ENCODE measurements at regions not wholly inside any gene's neighbourhood (a gene's known extent, or its start where the extent isn't known, plus 50 kb on each side); places are given as distances from the start of the nearest gene placed in this dataset.

GRCh38 chr3:38980938-38981337 lies 70.8 kb downstream of the SCN11A start:
- peaks cover 3 to 10% (median 6%) of the 10 kb centered on the region in 3 donors for H3K27me3 Mint-ChIP-seq (ENCODE audit: low read depth in 3 of 3)
- no CpG with 5 or more reads among the region's 2 CpGs for WGBS (ENCODE audit: insufficient coverage)

GRCh38 chr3:38978729-38979128 lies 73.0 kb downstream of the SCN11A start:
- Histone ChIP-seq H2AFZ (ENCODE audit: insufficient read depth, low read depth, low read length, poor library complexity, severe bottlenecking) (no peak overlapping the region), H3K4me2 (replicated peaks; ENCODE audit: extremely low read depth, low read length, poor library complexity, severe bottlenecking) (no peak overlapping the region), H3K27me3 (ENCODE audit: control insufficient read depth in 2 of 2, insufficient read depth in 2 of 2, low read length in 2 of 2) (no peaks in the 10 kb centered on the region), H3K79me2 (ENCODE audit: insufficient read depth, low read length) (no peaks in the 10 kb centered on the region), H3K36me3 (replicated peaks in 1 of 2; ENCODE audit: control insufficient read depth in 1 of 2, insufficient read depth in 2 of 2, low read length in 2 of 2) (no peaks in the 10 kb centered on the region), H4K20me1 (ENCODE audit: insufficient read depth, low read length) (no peaks in the 10 kb centered on the region), H3K4me3 (replicated peaks in 1 of 3; ENCODE audit: low read depth in 2 of 3, low read length in 3 of 3) (no peak overlapping the region), H3K9me3 (replicated peaks in 1 of 2; ENCODE audit: control insufficient read depth in 1 of 2, insufficient read depth in 1 of 2, low read length in 2 of 2) (no peaks in the 10 kb centered on the region), H3K4me1 (ENCODE audit: control insufficient read depth in 1 of 2, insufficient read depth in 2 of 2, low read length in 2 of 2) (no peaks in the 10 kb centered on the region), H3K9ac (ENCODE audit: insufficient read depth, low read length, poor library complexity, severe bottlenecking) (no peak overlapping the region), H3K27ac (ENCODE audit: low read depth in 1 of 2, low read length in 2 of 2) (no peak overlapping the region)
- no peak for TF ChIP-seq CTCF (IDR thresholded peaks at IDR 0.05)
- peaks cover 2 to 10% (median 3%) of the 10 kb centered on the region in 3 donors for H3K27me3 Mint-ChIP-seq (ENCODE audit: low read depth in 3 of 3)
- no peak overlapping the region for H3K27ac Mint-ChIP-seq
- H3K4me3 Mint-ChIP-seq = no peak overlapping the region
- H3K36me3 Mint-ChIP-seq = no peaks in the 10 kb centered on the region
- intact Hi-C loops (cut with micrococcal nuclease) = no loop called here
- 89% methylated on average over 3 of the region's 6 CpGs for WGBS (ENCODE audit: insufficient coverage)
- H3K4me1 Mint-ChIP-seq = no peaks in the 10 kb centered on the region
- DNase-seq = no peak
- no peaks in the 10 kb centered on the region for H3K9me3 Mint-ChIP-seq

More at GRCh38 chr3:38980938-38981337, 70.8 kb downstream of the SCN11A start:
- H3K27me3 ChIP-seq (ENCODE audit: control insufficient read depth in 2 of 2, insufficient read depth in 2 of 2, low read length in 2 of 2) = no peaks in the 10 kb centered on the region
- DNase-seq = no peak
- no peaks in the 10 kb centered on the region for H4K20me1 ChIP-seq (ENCODE audit: insufficient read depth, low read length)
- Mint-ChIP-seq H3K9me3 (peaks cover 0 to 2% (median 0%) of the 10 kb centered on the region in 7 donors), H3K4me1 (no peaks in the 10 kb centered on the region), H3K27ac (no peak overlapping the region), H3K36me3 (no peaks in the 10 kb centered on the region), H3K4me3 (no peak overlapping the region)
- no peaks in the 10 kb centered on the region for H3K36me3 ChIP-seq (replicated peaks in 1 of 2; ENCODE audit: control insufficient read depth in 1 of 2, insufficient read depth in 2 of 2, low read length in 2 of 2)
- no peak overlapping the region for H3K27ac ChIP-seq (ENCODE audit: low read depth in 1 of 2, low read length in 2 of 2)
- no peaks in the 10 kb centered on the region for H3K9me3 ChIP-seq (replicated peaks in 1 of 2; ENCODE audit: control insufficient read depth in 1 of 2, insufficient read depth in 1 of 2, low read length in 2 of 2)
- H2AFZ ChIP-seq (ENCODE audit: insufficient read depth, low read depth, low read length, poor library complexity, severe bottlenecking) = no peak overlapping the region
- no peak overlapping the region for H3K4me3 ChIP-seq (replicated peaks in 1 of 3; ENCODE audit: low read depth in 2 of 3, low read length in 3 of 3)
- no peak overlapping the region for H3K4me2 ChIP-seq (replicated peaks; ENCODE audit: extremely low read depth, low read length, poor library complexity, severe bottlenecking)
- intact Hi-C loops (cut with micrococcal nuclease) = no loop called here
- no peaks in the 10 kb centered on the region for H3K79me2 ChIP-seq (ENCODE audit: insufficient read depth, low read length)
- H3K4me1 ChIP-seq (ENCODE audit: control insufficient read depth in 1 of 2, insufficient read depth in 2 of 2, low read length in 2 of 2) = no peaks in the 10 kb centered on the region
- TF ChIP-seq CTCF (IDR thresholded peaks at IDR 0.05) = no peak
- H3K9ac ChIP-seq (ENCODE audit: insufficient read depth, low read length, poor library complexity, severe bottlenecking) = no peak overlapping the region

Data from CD14-positive monocyte (primary cell).